ENCODE measurements at regions not wholly inside any gene's neighbourhood (a gene's known extent, or its start where the extent isn't known, plus 50 kb on each side); places are given as distances from the start of the nearest gene placed in this dataset.
"Not testable (repeated sequence)": the region's sequence is repeated elsewhere in the genome, so short reads cannot be mapped to it uniquely, and the experiment has no call there.

GRCh38 chrX:92430574-92430973 lies 651.4 kb downstream of the PCDH11X start:
- peak in 5 of 8 experiments; percentile 21 to 74 (median 61) for ATAC-seq (replicated peaks in 6 of 8)
- in situ Hi-C loops (cut with MboI; ENCODE audit: low pct_unique_long_range_greater_than_20kb in 2 of 9, low sequenced_read_pairs in 9 of 9, unreplicated experiment in 9 of 9); H3K4me1 ChIP-seq (replicated peaks in 1 of 2); H3K4me3 ChIP-seq; H3K27ac ChIP-seq: not testable (repeated sequence)

GRCh38 chrX:92460539-92460938 lies 681.4 kb downstream of the PCDH11X start:
- 24 to 80% methylated on average over 1 to 5 of the region's 13 CpGs; no CpG with 5 or more reads in 8 of the 10 experiments for WGBS, 10 experiments
- H3K4me3 ChIP-seq; H3K27ac ChIP-seq; H3K4me1 ChIP-seq (replicated peaks in 1 of 2); ATAC-seq (replicated peaks in 6 of 8); in situ Hi-C loops (cut with MboI; ENCODE audit: low pct_unique_long_range_greater_than_20kb in 2 of 9, low sequenced_read_pairs in 9 of 9, unreplicated experiment in 9 of 9): not testable (repeated sequence)

- H3K4me1 ChIP-seq (replicated peaks in 1 of 2); H3K4me3 ChIP-seq; in situ Hi-C loops (cut with MboI; ENCODE audit: low pct_unique_long_range_greater_than_20kb in 2 of 9, low sequenced_read_pairs in 9 of 9, unreplicated experiment in 9 of 9); ATAC-seq (replicated peaks in 6 of 8); H3K27ac ChIP-seq: not testable (repeated sequence)
- WGBS, 10 experiments = 10 to 100% (median 83%) methylated on average over 1 to 2 of the region's 3 CpGs; no CpG with 5 or more reads in 7 of the 10 experiments
Observed at GRCh38 chrX:92480165-92480564, 701.0 kb downstream of the PCDH11X start.

- in situ Hi-C loops (cut with MboI; ENCODE audit: low pct_unique_long_range_greater_than_20kb in 2 of 9, low sequenced_read_pairs in 9 of 9, unreplicated experiment in 9 of 9); ATAC-seq (replicated peaks in 6 of 8); H3K4me1 ChIP-seq (replicated peaks in 1 of 2); H3K27ac ChIP-seq; H3K4me3 ChIP-seq: not testable (repeated sequence)
- 0 to 83% (median 46%) methylated on average over 1 to 2 of the region's 3 CpGs; no CpG with 5 or more reads in 4 of the 10 experiments for WGBS, 10 experiments
Observed at GRCh38 chrX:92485487-92485886, 706.3 kb downstream of the PCDH11X start.

- ATAC-seq (replicated peaks in 6 of 8); H3K4me3 ChIP-seq; in situ Hi-C loops (cut with MboI; ENCODE audit: low pct_unique_long_range_greater_than_20kb in 2 of 9, low sequenced_read_pairs in 9 of 9, unreplicated experiment in 9 of 9); H3K27ac ChIP-seq; H3K4me1 ChIP-seq (replicated peaks in 1 of 2): not testable (repeated sequence)
- WGBS, 10 experiments = 98% methylated on average over 14 of the region's 19 CpGs; no CpG with 5 or more reads in 9 of the 10 experiments
Observed at GRCh38 chrX:92515270-92515669, 736.1 kb downstream of the PCDH11X start.

- H3K4me3 ChIP-seq; H3K27ac ChIP-seq; in situ Hi-C loops (cut with MboI; ENCODE audit: low pct_unique_long_range_greater_than_20kb in 2 of 9, low sequenced_read_pairs in 9 of 9, unreplicated experiment in 9 of 9); H3K4me1 ChIP-seq (replicated peaks in 1 of 2): not testable (repeated sequence)
- ATAC-seq (replicated peaks in 6 of 8) = peak in 5 of 8 experiments; percentile 21 to 72 (median 46)
- WGBS, 10 experiments = no CpG with 5 or more reads among the region's 2 CpGs
Observed at GRCh38 chrX:92528995-92529394, 749.8 kb downstream of the PCDH11X start.

GRCh38 chrX:92540461-92540860 lies 761.3 kb downstream of the PCDH11X start:
- in situ Hi-C loops (cut with MboI; ENCODE audit: low pct_unique_long_range_greater_than_20kb in 2 of 9, low sequenced_read_pairs in 9 of 9, unreplicated experiment in 9 of 9); H3K4me3 ChIP-seq; H3K4me1 ChIP-seq (replicated peaks in 1 of 2); H3K27ac ChIP-seq; ATAC-seq (replicated peaks in 6 of 8): not testable (repeated sequence)
- WGBS, 10 experiments = 0 to 100% methylated on average over 1 to 2 of the region's 4 CpGs; no CpG with 5 or more reads in 8 of the 10 experiments

GRCh38 chrX:92558323-92558722 lies 779.1 kb downstream of the PCDH11X start:
- ATAC-seq (replicated peaks in 6 of 8); H3K4me1 ChIP-seq (replicated peaks in 1 of 2); H3K4me3 ChIP-seq; in situ Hi-C loops (cut with MboI; ENCODE audit: low pct_unique_long_range_greater_than_20kb in 2 of 9, low sequenced_read_pairs in 9 of 9, unreplicated experiment in 9 of 9); H3K27ac ChIP-seq: not testable (repeated sequence)

- ATAC-seq (replicated peaks in 6 of 8); in situ Hi-C loops (cut with MboI; ENCODE audit: low pct_unique_long_range_greater_than_20kb in 2 of 9, low sequenced_read_pairs in 9 of 9, unreplicated experiment in 9 of 9); H3K4me1 ChIP-seq (replicated peaks in 1 of 2); H3K27ac ChIP-seq; H3K4me3 ChIP-seq: not testable (repeated sequence)
- WGBS, 10 experiments = no CpG with 5 or more reads among the region's 1 CpG
Observed at GRCh38 chrX:92558796-92559195, 779.6 kb downstream of the PCDH11X start.

- H3K4me1 ChIP-seq (replicated peaks in 1 of 2); in situ Hi-C loops (cut with MboI; ENCODE audit: low pct_unique_long_range_greater_than_20kb in 2 of 9, low sequenced_read_pairs in 9 of 9, unreplicated experiment in 9 of 9); H3K27ac ChIP-seq; H3K4me3 ChIP-seq; ATAC-seq (replicated peaks in 6 of 8): not testable (repeated sequence)
- no CpG with 5 or more reads among the region's 2 CpGs for WGBS, 10 experiments
Observed at GRCh38 chrX:92560083-92560482, 780.9 kb downstream of the PCDH11X start.

- H3K27ac ChIP-seq; in situ Hi-C loops (cut with MboI; ENCODE audit: low pct_unique_long_range_greater_than_20kb in 2 of 9, low sequenced_read_pairs in 9 of 9, unreplicated experiment in 9 of 9); H3K4me1 ChIP-seq (replicated peaks in 1 of 2); ATAC-seq (replicated peaks in 6 of 8); H3K4me3 ChIP-seq: not testable (repeated sequence)
- WGBS, 10 experiments = 71% methylated on average over 1 of the region's 1 CpG; no CpG with 5 or more reads in 9 of the 10 experiments
Observed at GRCh38 chrX:92570217-92570616, 791.0 kb downstream of the PCDH11X start.

- H3K4me3 ChIP-seq; H3K4me1 ChIP-seq (replicated peaks in 1 of 2); ATAC-seq (replicated peaks in 6 of 8); in situ Hi-C loops (cut with MboI; ENCODE audit: low pct_unique_long_range_greater_than_20kb in 2 of 9, low sequenced_read_pairs in 9 of 9, unreplicated experiment in 9 of 9); H3K27ac ChIP-seq: not testable (repeated sequence)
- 0% methylated on average over 1 of the region's 3 CpGs; no CpG with 5 or more reads in 7 of the 10 experiments for WGBS, 10 experiments
Observed at GRCh38 chrX:92586643-92587042, 807.5 kb downstream of the PCDH11X start.

GRCh38 chrX:92589676-92590075 lies 810.5 kb downstream of the PCDH11X start:
- H3K4me3 ChIP-seq; in situ Hi-C loops (cut with MboI; ENCODE audit: low pct_unique_long_range_greater_than_20kb in 2 of 9, low sequenced_read_pairs in 9 of 9, unreplicated experiment in 9 of 9); H3K27ac ChIP-seq; H3K4me1 ChIP-seq (replicated peaks in 1 of 2); ATAC-seq (replicated peaks in 6 of 8): not testable (repeated sequence)
- WGBS, 10 experiments = 0% methylated on average over 2 of the region's 4 CpGs; no CpG with 5 or more reads in 9 of the 10 experiments

- in situ Hi-C loops (cut with MboI; ENCODE audit: low pct_unique_long_range_greater_than_20kb in 2 of 9, low sequenced_read_pairs in 9 of 9, unreplicated experiment in 9 of 9); H3K4me3 ChIP-seq; ATAC-seq (replicated peaks in 6 of 8); H3K27ac ChIP-seq; H3K4me1 ChIP-seq (replicated peaks in 1 of 2): not testable (repeated sequence)
- WGBS, 10 experiments = no CpG with 5 or more reads among the region's 3 CpGs
Observed at GRCh38 chrX:92590726-92591298, 811.6 kb downstream of the PCDH11X start.
